ENCODE measurements at regions not wholly inside any gene's neighbourhood (a gene's known extent, or its start where the extent isn't known, plus 50 kb on each side); places are given as distances from the start of the nearest gene placed in this dataset.

- H3K36me3 Mint-ChIP-seq (ENCODE audit: insufficient read depth, unreplicated experiment), result no peaks in the 10 kb centered on the region
- TF ChIP-seq CTCF (IDR thresholded peaks at IDR 0.05; ENCODE audit: unreplicated experiment), result no peak
- BruUV-seq (replicated peaks), result no TSS peak
- H3K27me3 Mint-ChIP-seq (ENCODE audit: unreplicated experiment), result no peaks in the 10 kb centered on the region
- no peaks in the 10 kb centered on the region for H3K4me1 Mint-ChIP-seq (ENCODE audit: low read depth, unreplicated experiment)
- H3K4me3 Mint-ChIP-seq (ENCODE audit: low read depth, unreplicated experiment), result no peak overlapping the region
- no peak overlapping the region for H3K27ac Mint-ChIP-seq (ENCODE audit: unreplicated experiment)
- CTCF ChIA-PET, result no interaction called here
- intact Hi-C loops (cut with micrococcal nuclease; ENCODE audit: unreplicated experiment), result no loop called here
- no peak for DNase-seq
- no peaks in the 10 kb centered on the region for H3K9me3 Mint-ChIP-seq (ENCODE audit: low read depth, unreplicated experiment)
Measured at GRCh38 chr21:30104241-30104640, 62.4 kb downstream of the CLDN17 start.

- H3K36me3 Mint-ChIP-seq (ENCODE audit: insufficient read depth, unreplicated experiment), result no peaks in the 10 kb centered on the region
- no peaks in the 10 kb centered on the region for H3K27me3 Mint-ChIP-seq (ENCODE audit: unreplicated experiment)
- TF ChIP-seq CTCF (IDR thresholded peaks at IDR 0.05; ENCODE audit: unreplicated experiment), result no peak
- intact Hi-C loops (cut with micrococcal nuclease; ENCODE audit: unreplicated experiment), result no loop called here
- BruUV-seq (replicated peaks), result no TSS peak
- CTCF ChIA-PET, result no interaction called here
- no peak overlapping the region for H3K4me3 Mint-ChIP-seq (ENCODE audit: low read depth, unreplicated experiment)
- DNase-seq, result no peak
- no peaks in the 10 kb centered on the region for H3K4me1 Mint-ChIP-seq (ENCODE audit: low read depth, unreplicated experiment)
- H3K27ac Mint-ChIP-seq (ENCODE audit: unreplicated experiment), result no peak overlapping the region
- no peaks in the 10 kb centered on the region for H3K9me3 Mint-ChIP-seq (ENCODE audit: low read depth, unreplicated experiment)
Measured at GRCh38 chr21:30102871-30103270, 63.7 kb downstream of the CLDN17 start.

GRCh38 chr21:30101967-30102366 is 64.6 kb downstream of the CLDN17 start:
- no peak overlapping the region for H3K27ac Mint-ChIP-seq (ENCODE audit: unreplicated experiment)

GRCh38 chr21:30097791-30098190 is 68.8 kb downstream of the CLDN17 start:
- intact Hi-C loops (cut with micrococcal nuclease; ENCODE audit: unreplicated experiment), result no loop called here
- Mint-ChIP-seq H3K27me3 (ENCODE audit: unreplicated experiment) (no peaks in the 10 kb centered on the region), H3K4me1 (ENCODE audit: low read depth, unreplicated experiment) (no peaks in the 10 kb centered on the region), H3K36me3 (ENCODE audit: insufficient read depth, unreplicated experiment) (no peaks in the 10 kb centered on the region), H3K27ac (ENCODE audit: unreplicated experiment) (no peak overlapping the region), H3K9me3 (ENCODE audit: low read depth, unreplicated experiment) (no peaks in the 10 kb centered on the region), H3K4me3 (ENCODE audit: low read depth, unreplicated experiment) (no peak overlapping the region)
- no peak for TF ChIP-seq CTCF (IDR thresholded peaks at IDR 0.05; ENCODE audit: unreplicated experiment)
- CTCF ChIA-PET, result no interaction called here
- no peak for DNase-seq
- BruUV-seq (replicated peaks), result no TSS peak

More at GRCh38 chr21:30101967-30102366, 64.6 kb downstream of the CLDN17 start:
- CTCF ChIA-PET, result no interaction called here
- Mint-ChIP-seq H3K4me3 (ENCODE audit: low read depth, unreplicated experiment) (no peak overlapping the region), H3K36me3 (ENCODE audit: insufficient read depth, unreplicated experiment) (no peaks in the 10 kb centered on the region), H3K9me3 (ENCODE audit: low read depth, unreplicated experiment) (no peaks in the 10 kb centered on the region), H3K27me3 (ENCODE audit: unreplicated experiment) (no peaks in the 10 kb centered on the region), H3K4me1 (ENCODE audit: low read depth, unreplicated experiment) (no peaks in the 10 kb centered on the region)
- no peak for TF ChIP-seq CTCF (IDR thresholded peaks at IDR 0.05; ENCODE audit: unreplicated experiment)
- no TSS peak for BruUV-seq (replicated peaks)
- intact Hi-C loops (cut with micrococcal nuclease; ENCODE audit: unreplicated experiment), result no loop called here
- no peak for DNase-seq

Data from Calu3 (cell line).